Calu3 (cell line): ENCODE measurements at regions not wholly inside any gene's neighbourhood (a gene's known extent, or its start where the extent isn't known, plus 50 kb on each side); places are given as distances from the start of the nearest gene placed in this dataset.

Experiments
- BruUV-seq: library from RNA; stranded (reverse); fragments of 400-500 nt; replicated peaks from 2 replicates; lab custom pipeline; 2021; lab: Mats Ljungman, UMichigan
- CTCF ChIA-PET: fragments of 300-600 bp; sonication (Branson Sonifier 250); formaldehyde crosslinking; loops from one replicate; lab custom pipeline; 2022; ENCODE audit warnings: antibody characterized with exemption; lab: Charles Lee
- DNase-seq: peaks from one replicate; pipeline ENCODE4 v3.0.0; 2022
- H3K27ac Mint-ChIP-seq: one replicate; pipeline ENCODE4 v1.8.0; 2022; ENCODE audit warnings: mixed read lengths; ENCODE audit not compliant: unreplicated experiment
- H3K27me3 Mint-ChIP-seq: one replicate; pipeline ENCODE4 v1.8.0; 2022; ENCODE audit warnings: mixed read lengths; ENCODE audit not compliant: unreplicated experiment
- H3K36me3 Mint-ChIP-seq: one replicate; pipeline ENCODE4 v1.8.0; 2022; ENCODE audit warnings: mild to moderate bottlenecking, moderate library complexity, mixed read lengths; ENCODE audit not compliant: insufficient read depth, unreplicated experiment
- H3K4me1 Mint-ChIP-seq: one replicate; pipeline ENCODE4 v1.8.0; 2022; ENCODE audit warnings: mild to moderate bottlenecking, low read depth, mixed read lengths; ENCODE audit not compliant: unreplicated experiment
- H3K4me3 Mint-ChIP-seq: one replicate; pipeline ENCODE4 v1.8.0; 2022; ENCODE audit warnings: mild to moderate bottlenecking, low read depth, moderate library complexity, mixed read lengths; ENCODE audit not compliant: unreplicated experiment
- H3K9me3 Mint-ChIP-seq: one replicate; pipeline ENCODE4 v1.8.0; 2022; ENCODE audit warnings: low read depth, mixed read lengths; ENCODE audit not compliant: unreplicated experiment
- intact Hi-C: fragments of 100-400 bp; cut with micrococcal nuclease; formaldehyde crosslinking; loops from one replicate; pipeline ENCODE4 v1.10.0; 2022; ENCODE audit not compliant: unreplicated experiment
- TF ChIP-seq, protein P1 (sequence below): fragments of 200-600 bp; IDR thresholded peaks from one replicate; pipeline ENCODE4 v1.8.0; 2022; ENCODE audit warnings: antibody characterized with exemption; ENCODE audit not compliant: unreplicated experiment

- Mint-ChIP-seq H3K9me3 (peaks cover 25% of the 10 kb centered on the region), H3K27ac (no peak overlapping the region), H3K36me3 (no peaks in the 10 kb centered on the region), H3K4me1 (no peaks in the 10 kb centered on the region), H3K4me3 (no peak overlapping the region), H3K27me3 (no peaks in the 10 kb centered on the region)
- intact Hi-C loops: loop anchor here (5.0 kb wide), 1 partner anchor 49 kb away; no protein-coding TSS in a partner anchor
- TF ChIP-seq, protein P1, sequence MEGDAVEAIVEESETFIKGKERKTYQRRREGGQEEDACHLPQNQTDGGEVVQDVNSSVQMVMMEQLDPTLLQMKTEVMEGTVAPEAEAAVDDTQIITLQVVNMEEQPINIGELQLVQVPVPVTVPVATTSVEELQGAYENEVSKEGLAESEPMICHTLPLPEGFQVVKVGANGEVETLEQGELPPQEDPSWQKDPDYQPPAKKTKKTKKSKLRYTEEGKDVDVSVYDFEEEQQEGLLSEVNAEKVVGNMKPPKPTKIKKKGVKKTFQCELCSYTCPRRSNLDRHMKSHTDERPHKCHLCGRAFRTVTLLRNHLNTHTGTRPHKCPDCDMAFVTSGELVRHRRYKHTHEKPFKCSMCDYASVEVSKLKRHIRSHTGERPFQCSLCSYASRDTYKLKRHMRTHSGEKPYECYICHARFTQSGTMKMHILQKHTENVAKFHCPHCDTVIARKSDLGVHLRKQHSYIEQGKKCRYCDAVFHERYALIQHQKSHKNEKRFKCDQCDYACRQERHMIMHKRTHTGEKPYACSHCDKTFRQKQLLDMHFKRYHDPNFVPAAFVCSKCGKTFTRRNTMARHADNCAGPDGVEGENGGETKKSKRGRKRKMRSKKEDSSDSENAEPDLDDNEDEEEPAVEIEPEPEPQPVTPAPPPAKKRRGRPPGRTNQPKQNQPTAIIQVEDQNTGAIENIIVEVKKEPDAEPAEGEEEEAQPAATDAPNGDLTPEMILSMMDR: no peak
- no peak for DNase-seq
- CTCF ChIA-PET: no interaction called here
- BruUV-seq: no TSS peak
Observed at GRCh38 chr16:65388592-65388991, 266.7 kb upstream of the CDH11 start.

- intact Hi-C loops: loop anchor here (5.0 kb wide), 1 partner anchor 51 kb away; no protein-coding TSS in a partner anchor
- CTCF ChIA-PET: no interaction called here
- no TSS peak for BruUV-seq
- no peak for DNase-seq
- Mint-ChIP-seq H3K27me3 (no peaks in the 10 kb centered on the region), H3K4me1 (no peaks in the 10 kb centered on the region), H3K4me3 (no peak overlapping the region), H3K27ac (no peak overlapping the region), H3K9me3 (peaks cover 36% of the 10 kb centered on the region), H3K36me3 (no peaks in the 10 kb centered on the region)
- TF ChIP-seq, protein P1: no peak
Observed at GRCh38 chr16:65386672-65387071, 264.8 kb upstream of the CDH11 start.

DNA sequence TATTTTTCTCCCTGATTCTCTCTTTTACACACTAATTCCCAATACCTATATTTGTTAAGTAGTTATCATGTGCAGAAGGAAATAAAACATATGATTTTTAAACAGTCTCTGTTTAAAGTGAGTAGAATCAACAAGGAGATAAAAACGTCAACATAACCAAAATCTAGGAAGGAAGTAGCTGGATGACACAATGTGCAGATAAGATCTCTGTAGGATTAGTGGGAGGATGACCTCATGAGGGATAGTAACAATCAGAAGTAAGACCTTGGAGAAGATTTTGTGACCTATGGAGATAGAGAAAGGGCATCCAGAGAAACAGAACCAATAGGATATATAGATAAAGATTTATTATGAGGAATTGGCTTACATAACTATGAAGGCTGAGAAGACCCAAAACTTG lies 262.6 kb upstream of the CDH11 start:
- Mint-ChIP-seq H3K4me3 (no peak overlapping the region), H3K27ac (no peak overlapping the region), H3K36me3 (no peaks in the 10 kb centered on the region), H3K4me1 (no peaks in the 10 kb centered on the region), H3K9me3 (peaks cover 36% of the 10 kb centered on the region), H3K27me3 (no peaks in the 10 kb centered on the region)
- CTCF ChIA-PET: no interaction called here
- no TSS peak for BruUV-seq
- TF ChIP-seq, protein P1: no peak
- intact Hi-C loops: no loop called here
- no peak for DNase-seq

GRCh38 chr16:65377195-65377594 lies 255.3 kb upstream of the CDH11 start:
- H3K27ac Mint-ChIP-seq: no peak overlapping the region
- no peak for DNase-seq
- H3K9me3 Mint-ChIP-seq: peaks cover 11% of the 10 kb centered on the region
- no TSS peak for BruUV-seq
- no peaks in the 10 kb centered on the region for H3K36me3 Mint-ChIP-seq
- TF ChIP-seq, protein P1: no peak
- CTCF ChIA-PET: no interaction called here
- intact Hi-C loops: no loop called here
- H3K27me3 Mint-ChIP-seq: no peaks in the 10 kb centered on the region
- H3K4me3 Mint-ChIP-seq: no peak overlapping the region
- no peaks in the 10 kb centered on the region for H3K4me1 Mint-ChIP-seq
